NOMO-1 treated with dmso at 0.1 percent for 144 hours (cell line): ENCODE measurements at regions not wholly inside any gene's neighbourhood (a gene's known extent, or its start where the extent isn't known, plus 50 kb on each side); places are given as distances from the start of the nearest gene placed in this dataset.

ENCODE experiments used
- DNase-seq: peaks from one replicate; lab custom pipeline; 2025; ENCODE audit not compliant: unreplicated experiment; lab: John Stamatoyannopoulos, UW

DNA sequence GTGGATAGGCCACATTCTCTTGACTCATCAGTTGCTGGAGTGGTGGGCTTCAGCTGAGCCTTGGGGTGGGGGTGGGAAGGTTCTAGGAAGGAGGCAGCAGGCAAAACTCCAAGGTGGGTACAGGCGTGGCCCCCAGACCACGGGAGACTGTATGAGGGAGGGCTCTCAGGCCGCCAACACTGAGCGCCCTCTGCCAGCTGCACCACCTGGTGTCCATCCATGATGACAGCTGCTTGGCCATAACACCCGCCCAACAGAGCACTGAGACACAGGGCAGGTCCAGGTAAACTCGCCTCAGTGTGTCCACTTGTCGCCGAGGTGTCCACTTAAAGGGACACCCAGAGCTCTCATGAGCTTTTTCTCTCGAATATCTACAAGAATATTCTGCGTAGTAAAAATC, 133.5 kb downstream of the C16orf95 start:
- no peak for DNase-seq

DNA sequence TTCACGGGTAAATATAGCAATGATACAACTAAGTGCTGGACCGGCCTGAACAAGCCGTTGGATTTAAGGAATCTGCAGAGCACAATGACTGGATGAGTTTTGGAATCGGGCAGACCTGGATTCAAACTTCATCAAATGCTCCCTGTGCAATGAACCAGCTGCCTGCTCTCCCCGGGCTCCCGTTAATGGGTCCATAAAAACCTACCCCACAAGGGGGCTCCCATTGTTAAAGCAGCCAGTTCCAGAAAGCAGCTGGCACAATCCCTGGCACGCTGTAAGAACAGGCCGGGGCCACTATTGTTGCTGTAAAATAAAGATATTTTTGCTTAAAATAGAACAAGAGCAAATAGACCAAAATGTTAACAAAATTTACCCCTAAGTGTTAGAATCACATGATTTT, 131.9 kb downstream of the C16orf95 start:
- no peak for DNase-seq

DNA sequence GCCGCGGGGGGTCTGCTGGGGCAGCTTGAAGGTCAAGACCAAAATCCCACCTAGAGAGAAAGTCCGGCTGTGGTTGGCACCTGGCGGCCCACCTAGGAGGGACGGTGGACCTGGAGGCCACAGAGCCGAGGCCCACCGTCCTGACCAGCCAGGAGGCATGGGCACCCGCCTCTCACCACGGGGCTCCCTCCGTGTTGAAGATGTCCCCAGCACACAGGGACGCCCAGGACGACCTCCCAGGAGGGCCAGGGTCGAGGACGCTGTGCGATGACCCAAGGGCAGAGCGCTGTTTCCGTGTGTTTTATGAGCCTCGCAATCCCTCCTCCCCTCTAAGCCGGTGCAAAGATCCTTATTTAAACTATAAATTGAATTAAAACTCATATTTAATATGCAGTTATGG, 131.2 kb downstream of the C16orf95 start:
- no peak for DNase-seq

DNA sequence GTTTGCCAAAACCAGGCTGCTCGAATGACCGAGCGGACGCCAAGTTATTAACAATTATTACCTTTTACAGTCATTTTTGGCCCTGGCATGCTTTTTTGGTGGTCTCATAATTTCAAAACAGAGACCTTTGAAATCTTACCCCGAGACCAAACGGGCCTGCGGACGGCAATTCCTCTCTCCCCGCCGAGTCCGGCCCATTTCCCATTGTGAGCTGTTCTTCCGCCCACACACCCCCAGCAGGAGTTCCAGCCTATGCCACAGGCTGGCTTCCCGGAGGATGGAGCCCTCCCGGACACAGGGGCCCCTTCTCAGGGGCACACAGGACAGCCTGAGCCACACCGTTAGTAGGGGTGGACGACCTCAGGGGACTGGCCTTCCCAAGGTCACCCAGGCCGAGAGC, 130.7 kb downstream of the C16orf95 start:
- no peak for DNase-seq

DNA sequence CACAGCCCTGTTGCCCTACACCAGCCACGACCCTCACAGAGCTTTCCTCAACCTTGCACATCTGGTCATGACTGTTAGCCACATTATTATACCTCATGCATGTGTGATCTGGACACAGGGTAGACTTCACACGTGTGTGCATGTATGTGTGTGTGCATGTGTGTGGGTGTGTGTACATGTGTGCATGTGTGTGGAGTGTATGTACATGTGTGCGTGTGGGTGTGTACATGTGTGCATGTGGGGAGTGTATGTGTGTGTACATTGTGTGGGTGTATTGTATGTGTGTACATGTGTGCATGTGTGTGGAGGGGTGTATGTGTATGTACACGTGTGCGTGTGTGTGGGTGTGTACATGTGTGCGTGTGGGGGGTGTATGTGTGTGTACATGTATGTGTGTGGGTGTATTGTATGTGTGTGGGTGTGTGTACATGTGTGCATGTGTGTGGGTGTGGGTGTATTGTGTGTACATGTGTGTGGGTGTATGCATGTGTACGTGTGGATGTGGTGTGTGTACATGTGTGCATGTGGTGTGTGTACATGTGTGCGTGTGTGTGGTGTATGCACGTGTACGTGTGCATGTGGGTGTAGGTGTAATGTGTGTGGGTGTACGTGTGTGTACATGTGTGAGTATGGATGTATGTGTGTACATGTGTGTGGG, 130.2 kb downstream of the C16orf95 start:
- no peak for DNase-seq

DNA sequence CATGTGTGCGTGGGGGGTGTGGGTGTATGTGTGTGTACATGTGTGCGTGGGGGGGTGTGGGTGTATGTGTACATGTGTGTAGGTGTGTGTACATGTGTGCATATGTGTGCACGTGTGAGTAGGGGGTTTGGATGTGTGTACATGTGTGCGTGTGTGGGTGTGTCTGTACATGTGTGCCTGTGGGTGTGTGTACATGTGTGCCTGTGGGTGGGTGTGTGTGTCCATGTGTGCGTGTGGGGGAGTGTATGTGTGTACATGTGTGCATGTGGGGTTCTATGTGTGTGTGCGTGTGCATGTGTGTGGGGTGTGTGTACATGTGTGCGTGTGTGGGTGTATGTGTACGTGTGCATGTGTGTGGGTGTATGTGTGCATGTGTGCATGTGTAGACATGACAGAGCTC, 129.1 kb downstream of the C16orf95 start:
- DNase-seq = no peak

DNA sequence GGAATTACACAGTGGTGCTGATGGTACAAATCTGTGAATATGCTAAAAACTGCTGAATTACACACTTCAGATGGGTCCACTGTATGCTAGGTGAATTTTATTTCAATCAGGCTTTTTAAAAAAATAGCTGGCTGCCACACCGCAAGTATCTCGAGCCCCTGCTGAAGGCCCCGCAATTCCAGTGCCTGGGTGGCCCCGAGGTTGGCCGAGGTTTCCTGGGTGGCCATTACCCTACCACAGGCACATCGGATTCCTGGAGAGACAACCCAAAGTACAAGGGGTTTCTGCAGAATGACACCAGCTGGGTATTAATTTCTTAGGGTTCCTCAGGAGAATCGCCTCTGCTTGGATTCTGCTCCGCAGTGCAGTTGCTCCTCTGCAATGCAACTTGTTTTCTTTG, 127.8 kb downstream of the C16orf95 start:
- DNase-seq = no peak

DNA sequence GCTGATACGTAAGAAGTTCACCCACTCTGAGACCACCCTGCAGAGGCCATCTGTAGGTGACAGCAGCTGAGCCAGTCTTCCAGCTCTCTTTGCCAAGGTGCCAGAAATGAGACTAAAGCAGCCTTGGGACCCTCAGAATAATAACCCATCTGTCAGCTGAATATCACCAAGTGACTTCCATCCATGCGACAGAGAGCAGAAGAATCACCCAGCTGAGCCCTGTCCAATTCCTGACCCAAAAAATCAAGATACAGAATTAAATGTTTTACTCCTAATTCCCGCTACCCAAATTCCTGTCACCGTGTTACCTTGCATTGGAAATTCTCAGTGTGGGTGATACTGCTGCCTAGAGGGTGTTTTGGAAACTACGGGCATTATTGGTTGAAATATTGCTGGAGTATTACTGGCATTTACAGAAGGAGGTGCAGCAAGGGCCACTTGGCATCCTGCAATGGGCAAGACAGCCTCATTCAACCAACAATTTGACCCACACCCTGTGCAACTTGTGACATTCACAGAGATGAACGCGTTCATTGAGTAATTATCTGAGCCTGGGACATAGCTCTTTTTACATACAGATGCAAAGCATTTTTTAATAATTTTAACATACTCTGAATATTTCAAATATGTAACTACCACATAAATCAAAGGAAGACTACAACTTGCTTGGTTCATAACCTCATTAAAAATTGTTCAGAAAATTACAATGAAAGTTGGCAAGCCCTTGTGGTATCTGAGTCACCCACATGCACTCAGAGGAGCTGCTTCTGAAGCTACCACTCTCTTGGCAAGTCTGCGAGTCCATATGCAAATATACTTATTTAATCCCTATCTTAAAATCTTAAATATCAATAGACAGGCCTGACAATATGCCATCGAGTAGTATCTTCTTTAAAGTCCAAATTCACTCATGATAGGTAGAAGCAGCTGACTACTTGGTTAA, 126.6 kb downstream of the C16orf95 start:
- no peak for DNase-seq

DNA sequence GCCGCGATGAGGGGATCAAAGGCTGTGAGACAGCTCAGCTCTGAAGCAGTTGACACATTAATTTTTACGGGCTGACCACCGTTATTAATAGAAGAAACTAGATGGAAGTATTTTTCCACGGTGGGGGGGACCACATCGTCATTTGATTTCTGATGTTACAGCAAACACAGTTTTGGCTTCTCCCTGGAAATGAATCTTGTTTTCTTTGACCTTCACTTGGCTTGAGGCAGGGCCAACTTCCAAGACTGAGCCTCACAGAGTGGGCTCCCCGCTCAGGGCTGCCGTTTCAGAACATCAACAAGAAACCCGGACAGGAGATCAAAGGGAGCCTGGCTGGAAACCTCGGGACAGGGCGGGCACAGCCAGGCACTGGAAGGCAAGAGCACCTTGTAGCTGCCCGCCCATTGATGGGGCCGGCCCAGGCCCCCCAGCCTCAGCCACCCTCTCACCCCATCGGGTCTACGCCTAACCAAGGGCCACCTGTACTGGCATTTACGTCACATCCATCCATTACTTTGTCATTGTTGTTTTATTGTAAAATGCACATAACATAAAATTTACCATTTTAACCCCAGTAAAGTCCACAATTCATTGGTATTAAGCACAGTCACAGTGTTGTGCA, 124.6 kb downstream of the C16orf95 start:
- DNase-seq = no peak

DNA sequence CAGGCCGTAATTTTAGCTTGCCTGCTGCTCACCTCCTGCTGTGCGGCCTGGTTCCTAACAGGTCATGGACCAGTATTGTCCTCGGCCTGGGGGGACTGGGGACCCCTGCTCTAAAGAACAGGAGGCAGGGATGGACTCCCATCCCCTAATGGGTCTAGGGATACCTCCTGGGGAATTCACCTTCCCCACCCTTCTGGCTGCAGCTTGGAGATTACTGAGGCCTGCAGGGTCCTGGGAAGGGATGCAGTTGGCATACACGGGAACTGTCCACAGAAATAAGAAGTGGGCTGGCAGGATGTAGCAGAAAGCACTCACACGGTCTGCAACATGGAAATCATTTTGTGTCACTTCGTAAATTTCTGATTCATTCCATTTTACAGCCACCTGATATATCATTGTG, 123.0 kb downstream of the C16orf95 start:
- no peak for DNase-seq

DNA sequence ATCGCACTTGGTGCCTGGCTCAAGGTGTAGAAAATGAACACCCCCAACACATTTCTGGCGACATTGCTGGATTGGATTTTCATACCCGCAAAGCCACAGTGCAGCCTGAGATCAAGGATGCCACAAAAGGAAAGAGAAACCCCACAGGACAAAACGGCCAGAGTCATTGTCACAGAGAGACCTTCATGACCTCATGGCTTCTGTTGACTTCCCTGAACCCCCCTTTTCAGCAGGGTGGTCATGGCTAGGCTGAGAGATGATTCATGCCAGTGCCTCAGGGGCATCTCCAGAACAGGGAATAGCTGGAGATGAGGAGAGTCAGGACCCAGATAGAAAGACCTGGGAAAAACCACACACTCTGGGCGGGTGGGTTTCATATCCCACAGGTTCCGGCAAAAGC, 122.0 kb downstream of the C16orf95 start:
- no peak for DNase-seq

DNA sequence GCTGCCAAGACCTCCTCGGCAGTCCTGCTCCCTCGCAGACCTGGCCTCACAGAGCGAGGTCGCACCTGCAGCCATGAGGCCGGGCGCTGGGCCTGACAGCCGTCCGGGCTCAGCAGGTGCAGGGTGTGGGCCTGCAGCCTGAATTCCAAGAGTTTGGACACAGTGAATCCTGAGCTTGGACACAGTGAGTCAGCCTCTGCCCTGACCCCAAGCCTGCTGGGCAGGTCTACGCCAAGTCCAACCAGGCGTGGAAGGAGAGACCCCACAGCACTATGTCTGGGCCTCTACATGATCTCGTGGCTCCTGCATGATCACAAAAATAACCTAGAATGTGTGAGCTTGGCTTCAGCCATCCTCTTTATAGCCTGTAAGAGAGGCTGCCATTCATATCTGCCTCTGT, 121.0 kb downstream of the C16orf95 start:
- no peak for DNase-seq

DNA sequence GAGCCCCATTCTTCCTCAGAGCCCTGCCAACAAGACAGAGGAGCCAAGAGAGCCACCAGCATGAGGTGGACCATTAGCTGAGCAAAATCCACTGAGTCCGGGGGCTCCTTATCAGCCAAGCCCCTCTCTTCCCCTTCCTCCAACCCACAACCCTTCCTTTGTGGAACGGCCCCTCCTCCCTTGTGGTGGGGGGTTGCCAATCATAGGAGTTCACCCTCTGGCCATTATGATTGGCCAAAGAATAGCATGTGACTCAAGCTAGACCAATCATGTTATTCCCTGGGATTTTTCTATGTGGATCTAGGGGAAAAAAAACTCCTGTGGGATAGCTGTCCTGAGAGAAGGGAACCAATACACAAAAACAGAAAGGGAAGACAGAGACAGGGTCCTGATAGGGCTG, 120.5 kb downstream of the C16orf95 start:
- no peak for DNase-seq

DNA sequence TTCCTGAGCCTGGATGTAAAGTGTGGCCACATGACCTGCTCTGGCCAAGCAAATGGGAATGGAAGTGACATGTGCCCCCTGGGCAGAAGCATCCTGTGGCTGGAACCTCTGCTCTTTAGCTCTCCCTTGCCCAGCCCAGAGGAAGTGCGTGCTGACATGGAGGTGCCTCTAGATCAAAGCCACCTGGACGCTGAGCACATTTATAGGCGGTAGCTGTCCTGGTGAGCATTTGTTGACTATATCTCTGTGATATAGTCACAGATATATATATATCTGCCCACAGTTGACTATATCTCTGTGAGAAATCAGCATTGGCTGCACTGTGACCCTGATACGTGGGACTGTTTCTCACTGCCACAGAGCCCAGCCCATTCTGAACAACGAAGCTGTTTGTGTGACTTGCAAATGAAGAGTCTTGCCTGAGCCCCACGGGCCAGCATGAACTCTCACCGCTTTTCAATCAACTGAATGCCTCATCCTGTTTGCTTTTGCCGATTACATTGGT, 118.8 kb downstream of the C16orf95 start:
- no peak for DNase-seq

DNA sequence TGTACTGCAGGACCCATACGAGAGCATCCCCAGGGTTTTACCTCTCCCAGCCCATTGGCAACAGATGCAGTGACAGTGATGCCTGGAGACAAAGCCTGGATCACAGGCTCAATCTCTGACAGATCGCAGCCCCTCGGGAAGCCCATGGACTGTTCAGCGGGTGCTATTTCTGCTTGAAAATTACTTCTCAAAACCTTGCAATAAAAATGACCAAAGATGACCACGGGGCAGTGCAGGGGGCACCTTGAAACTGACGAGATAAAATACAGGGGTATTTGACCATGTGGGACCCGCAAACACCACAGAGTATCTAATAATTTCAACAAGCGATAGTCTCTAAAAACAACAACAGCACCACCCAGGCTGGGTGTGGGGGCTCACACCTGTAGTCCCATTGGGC, 118.3 kb downstream of the C16orf95 start:
- no peak for DNase-seq

DNA sequence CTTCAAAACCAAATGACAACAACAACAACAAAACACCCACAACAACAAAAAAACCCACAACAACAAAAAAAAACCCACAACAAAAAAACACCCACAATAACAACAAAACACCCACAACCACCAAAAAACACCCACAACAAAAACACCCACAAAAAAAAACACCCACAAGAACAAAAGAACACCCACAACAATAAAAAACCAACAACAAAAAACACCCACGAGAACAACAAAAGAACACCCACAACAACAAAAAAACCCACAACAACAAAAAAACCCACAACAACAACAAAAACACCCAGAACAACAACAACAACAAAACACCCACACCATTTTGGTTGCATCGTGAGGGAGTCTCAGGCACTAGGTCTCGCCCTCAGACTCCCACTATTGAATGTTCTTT, 117.8 kb downstream of the C16orf95 start:
- no peak for DNase-seq

DNA sequence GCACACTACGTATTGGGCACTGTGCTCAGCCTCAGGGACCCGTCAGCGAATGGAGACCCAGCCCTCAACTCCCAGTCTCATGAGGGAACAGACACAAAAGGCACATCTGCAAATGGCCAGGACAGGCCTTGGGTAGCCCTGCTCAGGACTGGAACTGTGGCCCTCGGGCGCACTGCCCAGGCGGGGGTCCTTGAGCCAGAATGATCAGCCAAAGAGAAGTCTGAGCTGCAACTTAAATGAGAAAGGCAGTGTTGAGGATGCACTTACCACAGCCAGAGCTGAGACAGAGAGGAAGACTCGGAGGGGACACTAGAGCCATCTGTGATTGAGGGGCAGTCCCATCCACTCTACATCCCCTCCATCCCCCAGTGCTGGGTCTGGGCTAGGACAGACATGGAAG, 117.3 kb downstream of the C16orf95 start:
- no peak for DNase-seq

DNA sequence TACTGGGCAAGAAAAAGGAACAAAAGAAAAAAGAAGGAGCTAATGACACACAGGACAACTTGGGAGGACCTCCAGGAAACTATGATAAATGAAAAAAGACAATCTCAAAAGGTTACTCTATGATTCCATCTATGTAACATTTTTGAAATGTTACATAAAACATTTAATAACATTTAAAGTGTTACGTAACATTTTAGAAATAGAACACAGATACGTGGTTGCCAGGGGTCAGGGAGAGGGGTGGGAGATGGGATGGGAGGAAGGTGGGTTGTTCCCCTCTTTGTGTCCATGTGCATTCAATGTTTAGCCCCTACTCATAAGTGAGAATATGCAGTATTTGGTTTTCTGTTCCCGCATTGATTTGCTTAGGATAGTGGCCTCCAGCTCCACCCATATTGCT, 116.6 kb downstream of the C16orf95 start:
- no peak for DNase-seq

DNA sequence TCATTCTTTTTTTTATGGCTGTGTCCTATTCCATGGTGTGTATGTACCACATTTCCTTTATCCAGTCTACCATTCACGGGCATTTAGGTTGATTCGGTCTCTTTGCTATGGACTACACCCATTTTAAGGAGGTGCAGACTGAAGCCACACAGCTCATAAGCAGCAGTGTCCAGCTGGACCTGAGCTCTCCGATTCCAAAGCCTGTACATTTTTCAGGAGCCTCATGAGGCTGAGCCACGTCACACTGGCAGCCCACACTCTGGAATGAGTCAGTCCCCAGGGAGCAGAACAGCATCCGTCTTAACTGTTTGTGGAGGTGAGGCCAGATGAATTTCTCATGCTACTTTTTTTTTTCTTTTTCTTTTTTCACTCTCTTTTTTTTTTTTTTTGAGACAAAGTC, 116.1 kb downstream of the C16orf95 start:
- DNase-seq = no peak

DNA sequence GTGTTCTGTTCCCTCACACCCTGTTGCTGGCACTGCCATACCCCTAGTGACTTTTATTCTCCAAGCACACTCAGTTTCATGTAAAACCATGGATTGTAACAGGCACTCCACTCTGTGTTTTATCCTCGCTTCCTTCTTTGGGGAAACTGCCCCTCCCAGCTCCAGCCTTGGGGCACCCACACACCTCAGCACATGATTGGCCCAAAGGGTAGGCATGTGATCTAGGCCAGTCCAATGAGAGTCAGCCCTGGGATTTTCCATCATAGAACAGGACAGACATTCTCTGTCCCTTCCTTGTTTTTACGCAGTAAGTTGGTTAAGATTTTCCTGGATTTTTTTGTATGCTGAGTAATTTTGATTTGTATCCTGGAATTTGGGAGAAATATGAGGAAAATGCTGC, 115.4 kb downstream of the C16orf95 start:
- DNase-seq = no peak

DNA sequence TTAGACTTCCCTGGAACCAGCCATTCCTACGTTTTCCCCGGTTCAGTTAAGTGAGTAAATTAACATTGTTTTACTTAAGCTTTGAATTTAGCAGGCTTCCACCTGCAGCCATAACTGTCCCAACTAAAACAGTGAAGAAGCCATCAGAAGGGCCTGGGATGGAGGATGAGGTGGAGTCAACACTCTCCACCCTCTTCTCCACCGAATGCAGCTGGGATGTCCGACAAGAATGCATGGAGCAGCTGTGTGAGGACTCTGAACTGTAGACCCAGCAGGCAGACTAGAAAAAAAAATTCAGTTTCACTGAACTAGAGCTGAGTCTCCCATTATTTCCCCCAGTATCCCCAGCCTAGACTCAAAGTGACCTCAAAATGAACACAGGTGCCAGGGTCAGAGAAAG, 114.8 kb downstream of the C16orf95 start:
- no peak for DNase-seq
